AG10803 (cell line): ENCODE measurements at regions not wholly inside any gene's neighbourhood (a gene's known extent, or its start where the extent isn't known, plus 50 kb on each side); places are given as distances from the start of the nearest gene placed in this dataset.
A peak's percentile ranks its signal among the peaks of the same experiment; 100 is the strongest.
"Not testable (repeated sequence)": the region's sequence is repeated elsewhere in the genome, so short reads cannot be mapped to it uniquely, and the experiment has no call there.

Source experiments
- DNase-seq: peaks from one replicate; pipeline ENCODE4 v3.0.0; 2010; ENCODE audit warnings: low read depth
- H3K4me3 ChIP-seq: 2 replicates; pipeline ENCODE4 v1.5.1; 2011; ENCODE audit warnings: mild to moderate bottlenecking, low read length, control low read depth
- TF ChIP-seq, protein P1 (sequence below): conservative IDR thresholded peaks from 2 replicates; pipeline ENCODE4 v1.5.1; 2011; ENCODE audit warnings: mild to moderate bottlenecking, low read length, control low read depth, inconsistent platforms

GRCh38 chr1:90864681-90865080 is 147.6 kb upstream of the BARHL2 start:
- no peak overlapping the region for H3K4me3 ChIP-seq
- DNase-seq = no peak
- TF ChIP-seq, protein P1, sequence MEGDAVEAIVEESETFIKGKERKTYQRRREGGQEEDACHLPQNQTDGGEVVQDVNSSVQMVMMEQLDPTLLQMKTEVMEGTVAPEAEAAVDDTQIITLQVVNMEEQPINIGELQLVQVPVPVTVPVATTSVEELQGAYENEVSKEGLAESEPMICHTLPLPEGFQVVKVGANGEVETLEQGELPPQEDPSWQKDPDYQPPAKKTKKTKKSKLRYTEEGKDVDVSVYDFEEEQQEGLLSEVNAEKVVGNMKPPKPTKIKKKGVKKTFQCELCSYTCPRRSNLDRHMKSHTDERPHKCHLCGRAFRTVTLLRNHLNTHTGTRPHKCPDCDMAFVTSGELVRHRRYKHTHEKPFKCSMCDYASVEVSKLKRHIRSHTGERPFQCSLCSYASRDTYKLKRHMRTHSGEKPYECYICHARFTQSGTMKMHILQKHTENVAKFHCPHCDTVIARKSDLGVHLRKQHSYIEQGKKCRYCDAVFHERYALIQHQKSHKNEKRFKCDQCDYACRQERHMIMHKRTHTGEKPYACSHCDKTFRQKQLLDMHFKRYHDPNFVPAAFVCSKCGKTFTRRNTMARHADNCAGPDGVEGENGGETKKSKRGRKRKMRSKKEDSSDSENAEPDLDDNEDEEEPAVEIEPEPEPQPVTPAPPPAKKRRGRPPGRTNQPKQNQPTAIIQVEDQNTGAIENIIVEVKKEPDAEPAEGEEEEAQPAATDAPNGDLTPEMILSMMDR = no peak

DNA sequence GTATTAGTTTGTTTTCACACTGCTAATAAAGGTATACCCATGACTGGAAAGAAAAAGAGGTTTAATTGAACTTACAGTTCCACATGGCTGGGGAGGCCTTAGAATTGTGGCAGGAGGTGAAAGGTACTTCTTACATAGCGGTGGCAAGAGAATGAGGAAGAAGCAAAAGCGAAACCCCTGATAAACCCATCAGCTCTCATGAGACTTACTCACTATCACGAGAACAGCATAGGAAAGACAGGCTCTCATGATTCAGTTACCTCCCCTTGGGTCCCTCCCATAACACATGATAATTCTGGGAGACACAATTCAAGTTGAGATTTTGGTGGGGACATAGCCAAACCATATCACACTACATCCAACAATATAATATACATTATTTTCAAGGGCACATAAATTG is 145.7 kb upstream of the BARHL2 start:
- no peak for DNase-seq
- TF ChIP-seq, protein P1 = no peak
- H3K4me3 ChIP-seq = no peak overlapping the region

GRCh38 chr1:90861421-90861820 is 144.3 kb upstream of the BARHL2 start:
- not testable (repeated sequence) for H3K4me3 ChIP-seq, DNase-seq

GRCh38 chr1:90856463-90857007 is 139.4 kb upstream of the BARHL2 start:
- no peak for DNase-seq
- TF ChIP-seq, protein P1 = no peak
- no peak overlapping the region for H3K4me3 ChIP-seq

DNA sequence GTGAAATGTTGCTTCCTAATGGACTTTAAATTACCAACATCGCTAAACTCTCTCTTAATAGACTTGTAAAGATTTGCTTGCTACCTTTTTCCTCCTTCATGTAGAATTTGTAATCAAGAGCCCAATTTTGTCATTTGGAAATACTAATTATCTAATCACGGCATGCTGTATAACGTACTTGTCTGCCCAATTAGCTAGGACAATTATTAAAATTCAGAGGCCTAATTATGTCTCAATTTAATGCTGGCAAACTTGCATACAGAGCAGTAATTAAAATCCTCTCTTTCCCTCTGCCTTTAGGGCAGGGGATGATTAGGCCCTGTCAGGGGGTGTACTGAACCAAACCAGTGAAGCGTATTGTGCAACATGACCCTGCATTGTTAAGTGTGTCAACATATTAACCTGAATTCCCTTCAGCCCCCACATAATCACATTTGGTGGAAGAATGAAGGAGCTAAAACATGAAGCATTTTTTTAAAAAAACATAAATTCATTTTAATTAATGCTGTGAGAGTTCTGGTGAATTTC is 137.4 kb upstream of the BARHL2 start:
- TF ChIP-seq, protein P1 = no peak

DNA sequence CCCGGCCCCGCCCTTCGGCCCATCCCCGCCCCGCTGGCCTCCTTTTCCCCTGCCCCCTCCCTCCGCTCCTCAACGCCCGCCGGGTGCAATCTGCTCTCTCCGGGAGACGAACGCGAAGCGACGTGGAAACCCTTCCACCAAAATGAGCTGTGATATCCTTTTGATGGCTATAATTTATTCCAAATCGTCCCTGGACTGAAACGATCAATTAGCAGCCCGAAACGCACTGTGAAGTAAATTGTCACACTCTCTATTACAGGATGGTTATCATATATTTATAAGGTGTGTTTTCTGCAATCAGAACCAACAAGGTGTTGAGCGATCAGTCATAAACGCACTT is 134.6 kb upstream of the BARHL2 start:
- DNase-seq = no peak
- TF ChIP-seq, protein P1 = no peak
- peak overlapping the region; percentile 68 for H3K4me3 ChIP-seq

More for the DNA sequence above, 137.4 kb upstream of the BARHL2 start:
- no peak for DNase-seq
- no peak overlapping the region for H3K4me3 ChIP-seq

DNA sequence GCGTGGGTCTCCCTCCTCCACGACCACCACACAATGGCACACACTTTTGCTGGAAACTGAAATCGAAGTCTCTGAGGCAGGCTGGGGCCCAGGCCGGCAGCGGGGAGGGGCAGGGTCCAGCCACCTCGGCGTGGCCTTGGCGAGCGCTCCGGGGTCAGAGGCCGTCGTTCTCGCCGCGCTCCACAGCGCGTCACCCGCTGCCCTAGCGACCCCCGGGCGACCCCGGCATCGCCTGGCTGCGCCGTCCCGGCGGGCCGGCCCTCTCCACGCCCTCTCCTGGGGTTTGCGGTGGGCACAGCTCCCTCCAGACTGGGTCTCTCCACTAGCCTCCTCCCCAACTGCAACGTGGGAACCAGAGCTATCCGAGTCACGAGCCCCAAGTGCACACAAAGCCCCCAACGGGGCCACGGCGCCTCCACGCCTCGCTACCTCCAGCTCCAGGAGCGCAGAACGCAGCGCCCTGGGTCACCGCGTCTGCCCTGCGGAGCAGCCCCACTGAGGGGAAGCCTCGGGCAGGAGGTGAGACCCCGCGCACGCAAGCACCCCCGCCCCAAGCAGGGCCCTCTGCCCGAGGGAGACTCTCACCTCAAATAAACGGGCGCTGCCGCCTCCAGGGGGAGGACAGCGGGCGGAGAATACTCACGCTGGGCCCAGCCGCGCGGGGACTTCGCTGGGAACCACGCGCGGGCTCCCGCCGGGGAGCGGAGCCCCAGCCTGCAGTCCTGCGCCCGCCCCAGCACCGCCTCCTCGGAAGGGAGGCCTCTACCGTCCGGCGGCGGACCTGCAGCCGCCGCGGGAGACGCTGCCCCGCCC is 134.0 kb upstream of the BARHL2 start:
- TF ChIP-seq, protein P1 = peak; percentile 36
- H3K4me3 ChIP-seq = peak overlapping the region; percentile 80
- peak; percentile 77 for DNase-seq
